HUES64 (cell line): ENCODE measurements at regions not wholly inside any gene's neighbourhood (a gene's known extent, or its start where the extent isn't known, plus 50 kb on each side); places are given as distances from the start of the nearest gene placed in this dataset.
A peak's percentile ranks its signal among the peaks of the same experiment; 100 is the strongest.

Source experiments
- H3K27ac ChIP-seq: 2 replicates; pipeline ENCODE4 v1.7.0; 2013; ENCODE audit warnings: low read depth, low read length, inconsistent platforms
- H3K27me3 ChIP-seq: 2 replicates; pipeline ENCODE4 v1.6.1; 2013; ENCODE audit warnings: mild to moderate bottlenecking, low read length; ENCODE audit not compliant: insufficient read depth
- H3K36me3 ChIP-seq: 2 replicates; pipeline ENCODE4 v1.6.1; 2013; ENCODE audit warnings: mild to moderate bottlenecking, low read length; ENCODE audit not compliant: insufficient read depth
- H3K4me1 ChIP-seq: 2 replicates; pipeline ENCODE4 v1.6.1; 2013; ENCODE audit warnings: mild to moderate bottlenecking, low read length, moderate library complexity; ENCODE audit not compliant: insufficient read depth
- H3K4me3 ChIP-seq: 2 replicates; pipeline ENCODE4 v1.5.1; 2013; ENCODE audit warnings: mild to moderate bottlenecking, low read length, moderate library complexity
- H3K9ac ChIP-seq: 2 replicates; pipeline ENCODE4 v1.6.1; 2013; ENCODE audit warnings: mild to moderate bottlenecking, low read depth, low read length
- H3K9me3 ChIP-seq: 2 replicates; pipeline ENCODE4 v1.6.1; 2013; ENCODE audit warnings: low read depth, low read length; ENCODE audit not compliant: insufficient read depth
- WGBS: fragments of 150-250, 120-280 bp; methylation state at CpG from one replicate; pipeline ENCODE4 v1.1.7; 2013; ENCODE audit warnings: missing lambda C conversion rate; 5-methylcytosine and 5-hydroxymethylcytosine counted together

DNA sequence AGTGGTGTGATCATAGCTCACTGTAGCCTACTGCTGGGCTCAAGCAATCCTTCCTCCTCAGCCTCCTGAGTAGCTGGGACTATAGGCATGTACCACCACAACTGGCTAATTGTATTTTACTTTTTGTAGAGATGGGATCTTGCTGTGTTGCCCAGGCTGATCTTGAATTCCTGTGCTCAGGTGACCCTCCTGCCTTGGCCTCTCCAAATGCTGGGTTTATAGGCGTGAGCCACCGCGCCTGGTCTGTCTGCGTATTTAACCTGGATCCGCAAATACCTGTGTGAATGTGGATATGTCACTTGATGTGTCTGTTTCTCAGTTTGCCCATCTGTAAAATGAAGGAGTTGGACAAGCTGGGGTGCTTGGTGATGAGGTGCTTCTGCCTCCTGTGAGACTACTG lies 123.9 kb downstream of the BAMBI start:
- Histone ChIP-seq H3K9me3 (no peaks in the 10 kb centered on the region), H3K9ac (no peak overlapping the region), H3K4me3 (no peak overlapping the region), H3K4me1 (peaks cover 10% of the 10 kb centered on the region), H3K27ac (no peak overlapping the region), H3K36me3 (no peaks in the 10 kb centered on the region), H3K27me3 (no peaks in the 10 kb centered on the region)
- WGBS, result 97% methylated on average over 5 of the region's 5 CpGs

DNA sequence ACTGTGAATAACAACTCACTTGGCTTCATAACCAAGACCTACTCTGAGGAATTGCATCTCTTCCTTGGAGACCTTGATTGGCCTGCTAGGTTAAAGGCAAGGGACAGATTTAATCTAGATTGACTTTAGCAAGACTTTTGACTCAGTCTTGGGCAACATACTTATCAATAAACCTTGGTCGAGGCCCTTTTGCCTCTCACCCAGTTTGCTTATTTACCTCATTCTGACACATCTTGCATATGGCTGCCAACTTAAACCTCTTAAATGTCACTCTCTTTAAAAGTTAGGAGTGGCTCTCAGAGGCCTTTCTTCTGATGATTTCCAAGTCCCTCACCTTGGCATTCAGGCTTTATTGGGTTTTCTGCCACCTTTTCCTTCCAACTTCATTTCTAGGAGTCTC lies 124.5 kb downstream of the BAMBI start:
- Histone ChIP-seq H3K4me1 (peaks cover 16% of the 10 kb centered on the region), H3K9me3 (no peaks in the 10 kb centered on the region), H3K36me3 (no peaks in the 10 kb centered on the region), H3K27me3 (no peaks in the 10 kb centered on the region), H3K27ac (no peak overlapping the region), H3K9ac (no peak overlapping the region), H3K4me3 (no peak overlapping the region)
- WGBS, result 85% methylated on average over 1 of the region's 1 CpG

DNA sequence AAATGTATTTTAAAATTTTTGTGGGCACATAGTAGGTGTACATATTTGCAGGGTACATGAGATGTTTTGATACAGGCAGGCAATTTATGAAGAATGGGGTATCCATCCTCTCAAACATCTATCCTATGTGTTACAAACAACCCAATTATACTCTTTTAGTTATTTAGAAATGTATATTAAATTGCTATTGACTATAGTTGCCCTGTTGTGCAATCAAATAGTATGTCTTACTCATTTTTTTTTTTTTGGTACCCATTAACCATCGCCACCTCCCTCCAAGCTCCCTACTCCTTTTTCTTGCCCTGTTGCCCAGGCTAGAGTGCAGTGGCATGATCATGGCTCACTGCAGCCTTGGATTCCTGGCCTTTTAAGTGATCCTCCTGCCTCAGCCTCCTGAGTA lies 128.1 kb downstream of the BAMBI start:
- H3K4me1 ChIP-seq, result peaks cover 44% of the 10 kb centered on the region

GRCh38 chr10:28806488-28806941 lies 129.2 kb downstream of the BAMBI start:
- Histone ChIP-seq H3K27me3 (no peaks in the 10 kb centered on the region), H3K9me3 (no peaks in the 10 kb centered on the region), H3K4me1 (peaks cover 54% of the 10 kb centered on the region), H3K27ac (no peak overlapping the region), H3K36me3 (no peaks in the 10 kb centered on the region), H3K9ac (no peak overlapping the region), H3K4me3 (no peak overlapping the region)
- 72% methylated on average over 4 of the region's 5 CpGs for WGBS

More for the DNA sequence above, 128.1 kb downstream of the BAMBI start:
- no peaks in the 10 kb centered on the region for H3K36me3 ChIP-seq
- H3K4me3 ChIP-seq, result no peak overlapping the region
- H3K27ac ChIP-seq, result no peak overlapping the region
- H3K9ac ChIP-seq, result no peak overlapping the region
- H3K9me3 ChIP-seq, result no peaks in the 10 kb centered on the region
- H3K27me3 ChIP-seq, result no peaks in the 10 kb centered on the region
- WGBS, result 95% methylated on average over 1 of the region's 1 CpG

- no peak overlapping the region for H3K27ac ChIP-seq
- no peaks in the 10 kb centered on the region for H3K9me3 ChIP-seq
- H3K9ac ChIP-seq, result no peak overlapping the region
- H3K4me3 ChIP-seq, result no peak overlapping the region
- no peaks in the 10 kb centered on the region for H3K36me3 ChIP-seq
- no peaks in the 10 kb centered on the region for H3K27me3 ChIP-seq
- 83% methylated on average over 5 of the region's 8 CpGs for WGBS
- peaks cover 54% of the 10 kb centered on the region for H3K4me1 ChIP-seq
Measured at GRCh38 chr10:28806951-28807759, 129.8 kb downstream of the BAMBI start.

GRCh38 chr10:28807760-28808613 lies 130.7 kb downstream of the BAMBI start:
- H3K4me3 ChIP-seq, result no peak overlapping the region
- no peaks in the 10 kb centered on the region for H3K9me3 ChIP-seq
- no peak overlapping the region for H3K27ac ChIP-seq
- peaks cover 54% of the 10 kb centered on the region for H3K4me1 ChIP-seq
- no peaks in the 10 kb centered on the region for H3K36me3 ChIP-seq
- no peaks in the 10 kb centered on the region for H3K27me3 ChIP-seq
- WGBS, result 52% methylated on average over 16 of the region's 16 CpGs
- H3K9ac ChIP-seq, result no peak overlapping the region

- Histone ChIP-seq H3K9ac (no peak overlapping the region), H3K27ac (no peak overlapping the region), H3K36me3 (no peaks in the 10 kb centered on the region), H3K4me3 (no peak overlapping the region), H3K4me1 (peaks cover 54% of the 10 kb centered on the region), H3K27me3 (no peaks in the 10 kb centered on the region), H3K9me3 (no peaks in the 10 kb centered on the region)
- 71% methylated on average over 6 of the region's 6 CpGs for WGBS
Measured at GRCh38 chr10:28808693-28809092, 131.4 kb downstream of the BAMBI start.

- Histone ChIP-seq H3K4me3 (peak overlapping the region; percentile 27; the same call in 1 of the 2 replicates), H3K9ac (peak overlapping the region; percentile 4; the same call in 1 of the 2 replicates), H3K27ac (peak overlapping the region; percentile 92), H3K36me3 (no peaks in the 10 kb centered on the region), H3K27me3 (no peaks in the 10 kb centered on the region), H3K4me1 (peaks cover 54% of the 10 kb centered on the region), H3K9me3 (no peaks in the 10 kb centered on the region)
- 22% methylated on average over 9 of the region's 10 CpGs for WGBS
Measured at GRCh38 chr10:28810057-28810870, 132.9 kb downstream of the BAMBI start.

DNA sequence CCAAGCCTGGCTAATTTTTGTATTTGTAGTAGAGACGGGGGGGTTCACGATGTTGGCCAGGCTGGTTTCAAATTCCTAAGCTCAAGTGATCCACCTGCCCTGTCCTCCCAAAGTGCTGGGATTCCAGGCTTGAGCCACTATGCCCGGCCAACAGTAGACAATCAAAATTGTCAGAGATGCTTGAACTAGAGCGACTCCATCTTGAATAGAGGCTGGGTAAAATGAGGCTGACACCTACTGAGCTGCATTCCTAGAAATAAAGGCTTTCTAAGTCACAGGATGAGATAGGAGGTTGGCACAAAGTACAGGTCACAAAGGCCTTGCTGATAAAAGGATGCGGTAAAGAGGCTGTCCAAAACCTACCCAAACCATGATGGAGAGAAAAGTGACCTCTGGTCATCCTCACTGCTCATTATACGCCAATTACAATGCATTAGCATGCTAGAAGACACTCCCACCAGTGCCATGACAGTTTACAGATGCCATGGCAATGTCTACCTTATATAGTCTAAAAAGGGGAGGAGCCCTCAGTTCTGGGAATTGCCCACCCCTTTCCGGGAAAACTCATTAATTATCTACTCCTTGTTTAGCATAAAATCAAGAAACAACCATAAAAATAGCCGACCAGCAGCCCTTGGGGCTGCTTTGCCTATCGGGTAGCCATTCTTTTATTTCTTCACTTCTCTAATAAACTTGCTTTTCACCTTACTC lies 134.5 kb downstream of the BAMBI start:
- Histone ChIP-seq H3K27me3 (no peaks in the 10 kb centered on the region), H3K27ac (no peak overlapping the region), H3K4me1 (peaks cover 45% of the 10 kb centered on the region), H3K9ac (no peak overlapping the region), H3K9me3 (no peaks in the 10 kb centered on the region), H3K36me3 (no peaks in the 10 kb centered on the region), H3K4me3 (no peak overlapping the region)
- 82% methylated on average over 9 of the region's 9 CpGs for WGBS
